T-helper 2 cell treated with Interferon-gamma antibody and Interleukin-4, amounts not matched to agents 5 μg/mL and 100 μg/mL, for 36 hours (primary cell): ENCODE measurements at regions not wholly inside any gene's neighbourhood (a gene's known extent, or its start where the extent isn't known, plus 50 kb on each side); places are given as distances from the start of the nearest gene placed in this dataset.
A peak's percentile ranks its signal among the peaks of the same experiment; 100 is the strongest.

Experiments
- DNase-seq: peaks from one replicate; pipeline ENCODE4 v3.0.0; 2021; ENCODE audit warnings: low spot score
- H3K27ac Mint-ChIP-seq: one replicate; pipeline ENCODE4 v1.8.0; 2021; ENCODE audit warnings: mild to moderate bottlenecking, mixed read lengths
- H3K27me3 Mint-ChIP-seq: one replicate; pipeline ENCODE4 v1.8.0; 2021; ENCODE audit warnings: low read depth, mixed read lengths
- H3K36me3 Mint-ChIP-seq: one replicate; pipeline ENCODE4 v1.8.0; 2021; ENCODE audit warnings: low read depth, mixed read lengths
- H3K4me1 Mint-ChIP-seq: one replicate; pipeline ENCODE4 v1.8.0; 2021; ENCODE audit warnings: low read depth, mixed read lengths
- H3K4me3 Mint-ChIP-seq: one replicate; pipeline ENCODE4 v1.8.0; 2022; ENCODE audit warnings: mild to moderate bottlenecking, moderate library complexity, mixed read lengths
- H3K9me3 Mint-ChIP-seq: one replicate; pipeline ENCODE4 v1.8.0; 2021; ENCODE audit warnings: mixed read lengths

DNA sequence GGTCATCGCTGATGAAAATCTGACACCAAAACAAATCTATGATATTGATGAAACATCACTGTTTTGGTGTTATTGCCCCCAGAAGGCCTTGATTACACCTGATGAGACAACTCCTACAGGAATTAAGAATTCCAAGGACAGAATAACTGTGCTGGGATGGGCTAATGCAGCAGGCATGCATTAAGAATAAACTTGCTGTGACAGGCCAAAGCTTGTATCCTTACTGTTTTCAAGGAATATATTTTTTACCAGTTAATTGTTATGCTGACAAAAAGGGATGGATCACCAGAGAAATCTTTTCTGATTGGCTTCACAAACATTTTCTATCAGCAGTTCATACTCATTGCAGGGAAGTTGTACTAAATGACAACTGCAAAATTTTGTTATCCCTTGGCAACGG is 278.2 kb downstream of the IKZF2 start:
- H3K9me3 Mint-ChIP-seq: peaks cover 12% of the 10 kb centered on the region
- H3K4me3 Mint-ChIP-seq: no peak overlapping the region
- peaks cover 23% of the 10 kb centered on the region for H3K27me3 Mint-ChIP-seq
- no peak overlapping the region for H3K27ac Mint-ChIP-seq
- H3K36me3 Mint-ChIP-seq: peaks cover 4% of the 10 kb centered on the region
- peaks cover 11% of the 10 kb centered on the region for H3K4me1 Mint-ChIP-seq
- no peak for DNase-seq

DNA sequence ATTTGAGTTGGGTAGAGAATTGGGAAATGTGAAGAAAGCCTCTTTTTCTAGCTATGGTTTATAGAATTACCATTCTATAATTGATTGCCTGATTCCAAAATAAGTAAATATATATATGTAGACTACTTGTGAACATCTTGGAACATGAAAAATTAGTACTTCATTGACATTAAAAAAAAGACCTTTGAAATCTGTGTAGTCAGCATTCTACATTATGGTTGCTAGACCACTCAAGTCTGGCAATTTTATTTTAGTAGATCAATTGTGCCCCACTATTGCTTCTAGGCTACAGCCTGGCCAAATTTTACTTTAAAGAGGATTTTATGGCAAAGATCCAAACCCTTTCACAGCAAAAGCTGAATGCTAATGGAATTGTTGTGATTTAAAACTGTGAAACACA is 279.8 kb downstream of the IKZF2 start:
- Mint-ChIP-seq H3K4me3 (no peak overlapping the region), H3K27me3 (peaks cover 17% of the 10 kb centered on the region)

DNA sequence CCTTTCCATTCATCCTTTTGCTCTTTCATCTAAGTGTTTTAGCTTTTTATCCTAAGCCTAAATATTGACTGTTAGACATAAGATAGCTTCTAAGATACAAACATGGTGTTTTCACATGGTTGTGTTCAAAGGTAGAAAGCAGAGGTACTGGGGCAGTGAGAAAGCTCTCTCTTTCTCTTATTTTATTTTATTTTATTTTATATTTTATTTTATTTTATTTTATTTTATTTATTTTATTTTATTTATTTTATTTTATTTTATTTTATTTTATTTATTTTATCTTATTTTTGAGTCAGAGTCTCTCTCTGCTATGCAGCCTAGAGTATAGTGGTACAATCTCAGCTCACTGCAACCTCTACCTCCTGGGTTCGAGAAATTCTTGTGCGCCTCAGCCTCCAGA is 287.2 kb downstream of the IKZF2 start:
- no peak overlapping the region for H3K4me3 Mint-ChIP-seq
- peaks cover 39% of the 10 kb centered on the region for H3K9me3 Mint-ChIP-seq
- H3K27ac Mint-ChIP-seq: no peak overlapping the region
- H3K36me3 Mint-ChIP-seq: peaks cover 8% of the 10 kb centered on the region
- no peak for DNase-seq
- no peaks in the 10 kb centered on the region for H3K4me1 Mint-ChIP-seq
- H3K27me3 Mint-ChIP-seq: peaks cover 6% of the 10 kb centered on the region

More for the DNA sequence above, 279.8 kb downstream of the IKZF2 start:
- Mint-ChIP-seq H3K27ac (no peak overlapping the region), H3K36me3 (peaks cover 1% of the 10 kb centered on the region), H3K9me3 (peaks cover 11% of the 10 kb centered on the region), H3K4me1 (peaks cover 6% of the 10 kb centered on the region)
- DNase-seq: no peak

DNA sequence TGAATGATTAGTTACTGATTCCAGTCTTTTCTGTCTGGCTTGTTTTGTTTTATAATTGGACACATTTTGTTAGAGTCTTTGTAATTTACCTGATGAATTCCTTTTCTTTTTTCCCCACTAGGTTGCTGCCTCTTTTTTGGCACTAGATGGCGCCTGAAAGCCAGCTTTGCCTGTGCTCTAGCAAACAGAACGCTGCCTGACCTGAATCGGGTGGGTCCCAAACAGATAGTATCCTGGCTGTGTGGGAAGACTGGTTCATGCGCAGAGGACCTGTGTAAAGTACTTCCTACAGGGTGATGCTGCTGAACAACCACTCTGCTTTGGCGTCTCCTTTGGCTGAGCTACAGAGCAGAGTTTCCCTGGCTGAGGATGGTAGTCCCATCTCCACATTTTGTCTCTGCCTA is 288.2 kb downstream of the IKZF2 start:
- Mint-ChIP-seq H3K36me3 (peaks cover 8% of the 10 kb centered on the region), H3K9me3 (peaks cover 35% of the 10 kb centered on the region), H3K4me3 (no peak overlapping the region), H3K27ac (no peak overlapping the region), H3K27me3 (peaks cover 2% of the 10 kb centered on the region), H3K4me1 (peaks cover 4% of the 10 kb centered on the region)
- DNase-seq: peak; percentile 20

DNA sequence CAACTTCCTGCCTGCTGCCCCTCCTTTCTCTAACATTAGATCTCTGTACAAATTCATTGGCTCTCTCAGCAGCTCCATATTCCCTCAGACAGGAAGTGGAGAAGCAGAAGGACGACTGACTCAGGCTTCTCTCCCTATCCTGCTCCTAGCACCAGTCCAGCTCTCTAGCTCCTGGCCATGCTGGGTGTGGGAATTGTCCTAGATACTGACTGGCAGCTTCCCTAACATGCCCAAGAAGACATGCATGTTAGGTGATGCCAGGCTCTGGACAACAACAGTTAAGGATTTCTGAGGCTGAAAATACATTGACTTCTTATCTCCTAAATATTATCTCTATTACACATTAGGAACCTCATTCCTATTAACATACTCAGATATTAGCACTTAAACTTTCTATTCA is 292.9 kb downstream of the IKZF2 start:
- peaks cover 4% of the 10 kb centered on the region for H3K4me1 Mint-ChIP-seq
- H3K27ac Mint-ChIP-seq: no peak overlapping the region
- H3K36me3 Mint-ChIP-seq: peaks cover 3% of the 10 kb centered on the region
- H3K27me3 Mint-ChIP-seq: no peaks in the 10 kb centered on the region
- peaks cover 13% of the 10 kb centered on the region for H3K9me3 Mint-ChIP-seq
- H3K4me3 Mint-ChIP-seq: no peak overlapping the region
- no peak for DNase-seq

DNA sequence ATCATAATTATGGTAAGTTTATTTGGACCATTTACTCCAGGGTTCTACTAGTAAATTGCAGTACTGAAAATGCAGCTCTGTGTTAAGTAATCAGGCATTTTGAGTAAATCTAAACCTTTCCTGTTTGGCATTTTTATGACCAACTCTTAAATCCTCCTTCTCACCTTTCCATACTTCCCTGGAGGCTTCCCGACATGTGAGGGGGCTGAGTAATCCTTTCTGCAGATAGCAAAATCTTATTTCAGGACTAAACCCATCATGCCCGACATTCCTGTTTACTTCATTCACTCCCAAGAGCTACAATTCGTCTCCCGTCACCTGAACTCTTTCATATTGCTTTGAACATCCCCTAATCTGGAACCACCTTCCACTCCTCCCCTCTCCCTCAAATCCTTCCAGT is 296.6 kb downstream of the IKZF2 start:
- H3K27ac Mint-ChIP-seq: no peak overlapping the region

DNA sequence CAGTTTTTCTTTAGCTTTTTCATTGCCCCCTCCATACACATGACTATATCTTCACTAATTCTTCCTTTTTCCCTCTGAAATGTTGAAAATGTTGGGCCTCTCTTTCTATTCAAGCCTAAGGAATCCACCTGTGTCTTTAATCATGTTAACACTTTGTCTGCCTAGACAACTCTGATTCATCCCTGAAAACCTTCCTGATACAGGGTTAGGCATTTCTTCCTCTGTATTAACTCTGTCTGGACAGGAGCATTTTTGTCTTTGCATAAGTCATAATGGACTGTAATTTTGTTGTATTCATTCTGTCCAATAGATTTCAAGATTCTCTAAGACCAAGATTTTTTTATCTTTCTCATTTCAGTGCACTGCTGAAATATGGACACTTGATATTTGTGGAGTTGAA is 297.3 kb downstream of the IKZF2 start:
- Mint-ChIP-seq H3K27me3 (peaks cover 12% of the 10 kb centered on the region), H3K36me3 (no peaks in the 10 kb centered on the region), H3K4me3 (no peak overlapping the region), H3K9me3 (no peaks in the 10 kb centered on the region), H3K27ac (no peak overlapping the region), H3K4me1 (peaks cover 4% of the 10 kb centered on the region)
- DNase-seq: no peak

More for the DNA sequence above, 296.6 kb downstream of the IKZF2 start:
- no peak for DNase-seq
- H3K9me3 Mint-ChIP-seq: no peaks in the 10 kb centered on the region
- peaks cover 4% of the 10 kb centered on the region for H3K4me1 Mint-ChIP-seq
- no peak overlapping the region for H3K4me3 Mint-ChIP-seq
- peaks cover 9% of the 10 kb centered on the region for H3K27me3 Mint-ChIP-seq
- no peaks in the 10 kb centered on the region for H3K36me3 Mint-ChIP-seq

DNA sequence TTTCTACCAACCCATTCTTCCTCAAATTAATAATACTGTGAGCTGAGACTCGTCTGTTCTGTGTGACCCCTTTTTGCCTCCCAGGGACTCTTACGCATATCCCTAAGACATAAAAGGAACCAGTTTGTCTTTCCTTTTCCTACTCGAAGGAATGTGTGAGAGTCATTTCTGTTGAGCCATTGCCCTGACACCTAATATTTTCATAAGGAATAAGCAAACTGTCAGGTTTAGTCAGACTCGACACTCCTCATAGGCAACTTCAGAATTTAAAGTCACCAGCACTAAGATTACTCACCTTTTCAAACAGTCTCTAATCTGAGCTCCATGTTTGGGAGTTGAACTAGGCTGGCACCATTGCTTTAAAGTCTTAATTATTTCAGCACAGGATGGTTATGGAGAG is 305.5 kb downstream of the IKZF2 start:
- no peak overlapping the region for H3K27ac Mint-ChIP-seq
- no peak for DNase-seq
- peaks cover 33% of the 10 kb centered on the region for H3K27me3 Mint-ChIP-seq
- H3K4me3 Mint-ChIP-seq: no peak overlapping the region
- no peaks in the 10 kb centered on the region for H3K36me3 Mint-ChIP-seq
- H3K9me3 Mint-ChIP-seq: peaks cover 20% of the 10 kb centered on the region
- H3K4me1 Mint-ChIP-seq: peaks cover 10% of the 10 kb centered on the region

DNA sequence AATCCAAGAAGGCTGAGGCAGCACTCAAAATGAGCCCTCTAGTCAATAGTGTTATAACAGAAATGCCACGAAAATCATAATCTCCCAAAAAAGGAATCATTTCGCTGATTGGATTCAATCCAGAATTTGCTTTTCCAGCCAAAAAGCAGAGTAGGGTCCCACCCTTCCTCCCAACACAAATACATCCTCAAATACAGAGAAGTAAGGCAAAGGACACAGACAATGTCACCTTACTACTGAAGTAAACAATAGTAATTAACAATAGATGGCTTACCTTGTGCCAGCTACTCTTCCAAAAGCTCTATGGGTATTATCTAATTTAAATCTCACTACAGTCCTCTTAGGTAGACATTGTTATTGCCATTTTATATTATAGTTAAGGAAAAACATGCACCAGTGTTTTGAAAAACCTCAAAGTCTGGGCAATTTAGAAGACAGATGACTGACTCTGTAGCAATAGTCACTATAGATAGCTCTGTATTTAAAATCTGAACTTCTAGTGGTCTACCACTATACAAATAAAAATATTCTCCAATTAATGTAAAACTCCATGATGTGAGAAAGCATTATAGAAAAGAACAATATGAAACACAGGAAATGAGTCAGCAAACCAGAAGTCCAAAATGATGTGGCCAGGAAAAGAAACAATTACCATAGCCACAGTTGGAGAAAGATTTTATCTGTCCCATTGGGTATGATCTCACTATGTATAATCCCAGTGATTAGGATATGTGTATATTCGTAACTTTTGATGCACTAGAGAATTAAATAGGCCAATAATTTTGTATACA is 305.0 kb upstream of the ERBB4 start:
- no peak for DNase-seq
- Mint-ChIP-seq H3K4me1 (peaks cover 10% of the 10 kb centered on the region), H3K9me3 (peaks cover 20% of the 10 kb centered on the region), H3K27me3 (peaks cover 39% of the 10 kb centered on the region), H3K4me3 (no peak overlapping the region), H3K36me3 (no peaks in the 10 kb centered on the region), H3K27ac (no peak overlapping the region)

DNA sequence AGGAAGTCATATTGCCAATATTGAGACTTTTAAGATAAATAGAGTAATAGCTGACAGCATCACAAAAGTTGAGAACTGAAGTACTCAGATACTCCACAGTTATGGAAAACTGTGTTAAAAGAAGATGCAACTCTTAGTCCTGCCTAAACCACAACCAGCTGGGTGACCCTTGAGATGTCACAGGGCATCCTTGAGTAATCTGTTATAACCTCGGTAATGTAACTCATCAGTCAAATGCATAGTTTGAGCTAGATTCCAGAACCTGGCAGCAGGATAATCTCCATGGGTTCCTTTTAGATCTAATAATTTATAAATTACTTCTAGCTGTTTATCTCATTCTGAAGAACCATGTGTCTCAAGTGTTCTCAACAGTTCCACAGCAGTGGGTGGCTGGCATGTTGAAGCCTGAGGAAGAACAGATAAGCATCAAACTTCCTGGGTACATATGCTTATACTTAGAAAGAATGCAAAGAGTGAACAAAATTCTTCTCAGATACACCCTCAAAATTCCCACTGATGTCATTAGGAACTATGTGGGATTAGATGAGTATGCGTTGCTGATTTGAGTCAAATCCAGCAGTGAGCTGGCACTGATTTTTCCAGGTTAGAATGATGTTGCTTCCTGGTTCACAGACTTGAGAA is 304.1 kb upstream of the ERBB4 start:
- no peak for DNase-seq
- H3K27me3 Mint-ChIP-seq: peaks cover 39% of the 10 kb centered on the region
- H3K9me3 Mint-ChIP-seq: peaks cover 20% of the 10 kb centered on the region
- H3K4me3 Mint-ChIP-seq: no peak overlapping the region
- peaks cover 10% of the 10 kb centered on the region for H3K4me1 Mint-ChIP-seq
- no peaks in the 10 kb centered on the region for H3K36me3 Mint-ChIP-seq
- H3K27ac Mint-ChIP-seq: no peak overlapping the region

DNA sequence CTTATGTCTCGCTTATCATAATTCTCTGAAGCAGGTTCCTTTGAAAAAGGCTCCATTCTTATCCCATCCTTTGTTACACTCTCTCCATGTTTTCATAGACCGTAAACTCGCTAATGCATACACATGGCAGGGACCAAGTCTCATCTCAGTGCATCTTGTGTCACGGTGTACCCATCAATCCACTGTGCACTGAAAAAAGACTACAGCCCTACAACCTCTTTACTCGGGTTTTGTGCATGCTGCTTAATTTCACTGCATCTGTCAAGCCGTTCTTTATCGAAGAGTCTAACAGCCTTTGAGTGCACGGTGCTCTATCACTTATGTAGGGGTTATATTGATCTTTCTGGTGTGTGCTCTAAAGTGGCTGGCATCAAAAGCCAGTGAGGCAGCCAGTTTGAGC is 302.9 kb upstream of the ERBB4 start:
- H3K36me3 Mint-ChIP-seq: no peaks in the 10 kb centered on the region
- H3K27ac Mint-ChIP-seq: no peak overlapping the region
- peaks cover 20% of the 10 kb centered on the region for H3K9me3 Mint-ChIP-seq
- no peak overlapping the region for H3K4me3 Mint-ChIP-seq
- peaks cover 35% of the 10 kb centered on the region for H3K27me3 Mint-ChIP-seq
- DNase-seq: no peak
- peaks cover 10% of the 10 kb centered on the region for H3K4me1 Mint-ChIP-seq

DNA sequence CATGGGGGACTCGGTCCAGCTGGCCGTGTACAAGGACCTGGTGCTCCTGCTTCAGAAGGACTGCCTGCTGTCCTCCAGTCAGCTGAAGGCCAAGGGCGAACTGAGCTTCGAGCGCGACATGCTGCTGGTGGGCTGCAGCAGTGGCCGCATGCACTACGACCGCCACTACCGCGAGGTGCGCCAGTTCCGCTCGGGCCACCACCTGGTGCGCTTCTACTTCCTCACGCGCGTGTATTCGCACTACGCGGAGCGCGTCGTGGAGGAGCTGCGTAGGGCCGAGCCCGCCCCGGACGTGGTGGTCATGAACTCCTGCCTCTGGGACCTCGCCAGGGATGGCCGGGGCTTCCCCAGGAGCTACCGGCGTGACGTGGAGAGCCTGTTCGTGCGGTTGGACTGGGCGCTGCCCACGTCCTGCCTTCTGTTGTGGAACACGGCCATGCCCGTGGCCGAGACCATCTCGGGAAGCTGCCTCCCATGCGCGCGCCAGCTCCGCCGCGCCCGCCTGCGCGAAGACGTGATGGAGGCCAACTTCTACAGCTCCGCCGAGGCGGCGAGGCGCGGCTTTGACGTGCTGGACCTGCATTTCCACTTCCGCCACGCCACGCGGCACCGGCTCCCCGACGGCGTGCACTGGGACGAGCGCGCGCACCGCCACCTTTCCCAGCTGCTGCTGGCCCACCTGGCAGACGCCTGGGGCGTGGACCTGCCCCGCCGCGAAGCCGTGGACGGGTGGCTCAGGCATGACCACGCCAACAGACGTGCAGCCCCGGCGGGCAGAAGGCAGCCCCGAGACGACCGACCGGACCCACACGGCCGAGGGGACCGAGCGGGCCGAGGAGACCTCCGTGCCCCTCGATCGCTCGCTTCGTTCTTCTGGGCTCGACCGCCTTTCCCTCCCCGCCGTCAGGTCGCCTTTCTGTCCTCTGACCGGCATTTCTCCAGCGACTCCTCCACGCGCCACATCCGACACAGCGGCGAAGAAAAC is 293.9 kb upstream of the ERBB4 start:
- no peak for DNase-seq
- Mint-ChIP-seq H3K27me3 (peaks cover 7% of the 10 kb centered on the region), H3K4me1 (no peaks in the 10 kb centered on the region), H3K9me3 (peaks cover 8% of the 10 kb centered on the region), H3K4me3 (no peak overlapping the region), H3K36me3 (no peaks in the 10 kb centered on the region), H3K27ac (no peak overlapping the region)

DNA sequence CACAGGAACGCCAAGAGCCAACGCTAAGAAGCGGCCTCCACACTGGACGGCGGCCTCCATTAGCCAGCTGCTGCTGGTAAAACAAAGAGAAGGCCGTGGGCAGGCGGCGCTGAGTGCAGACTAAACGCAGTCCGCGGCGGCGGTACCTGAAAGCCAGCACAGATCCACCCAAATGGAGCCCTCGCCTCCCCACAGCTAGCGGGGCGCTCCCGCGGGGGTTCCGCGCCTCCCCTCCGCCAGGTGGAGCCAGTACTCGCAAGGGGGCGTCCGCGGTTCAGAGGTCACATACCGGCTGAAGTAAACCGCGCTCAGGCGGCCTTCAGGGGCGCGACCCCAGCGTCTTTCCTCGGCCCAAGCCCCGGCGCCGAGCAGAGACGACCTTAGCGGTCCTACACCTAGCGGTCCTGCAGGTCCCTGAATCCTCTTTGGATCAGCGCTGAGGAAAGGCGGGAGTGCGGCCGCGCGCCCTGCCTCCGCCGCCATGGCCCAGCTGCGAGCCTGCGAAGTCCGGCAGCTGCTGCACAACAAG is 293.1 kb upstream of the ERBB4 start:
- DNase-seq: no peak
- H3K27me3 Mint-ChIP-seq: peaks cover 7% of the 10 kb centered on the region
- no peak overlapping the region for H3K27ac Mint-ChIP-seq
- H3K9me3 Mint-ChIP-seq: peaks cover 8% of the 10 kb centered on the region
- H3K4me1 Mint-ChIP-seq: no peaks in the 10 kb centered on the region
- no peaks in the 10 kb centered on the region for H3K36me3 Mint-ChIP-seq
- no peak overlapping the region for H3K4me3 Mint-ChIP-seq
